Peyer's patch (tissue), 4 donors: ENCODE measurements at regions not wholly inside any gene's neighbourhood (a gene's known extent, or its start where the extent isn't known, plus 50 kb on each side); places are given as distances from the start of the nearest gene placed in this dataset.

ENCODE experiments used
- DNase-seq, 3 donors: peaks; one replicate each; pipeline ENCODE4 v3.0.0-alpha.2; 2017 to 2019
- H3K27ac ChIP-seq, 4 donors: fragments of 200-600 bp; sonication (generic); one replicate each; pipeline ENCODE4 v1.5.1; 2016 to 2019
- H3K27me3 ChIP-seq, 2 donors: fragments of 200-600 bp; sonication (generic); one replicate each; pipeline ENCODE4 v1.5.1; 2019
- H3K36me3 ChIP-seq, 3 donors: fragments of 200-600 bp; sonication (generic); one replicate each; pipeline ENCODE4 v1.5.1; 2016 to 2019
- H3K4me1 ChIP-seq, 4 donors: fragments of 200-600 bp; sonication (generic); one replicate each; pipeline ENCODE4 v1.5.1; 2016 to 2019
- H3K4me3 ChIP-seq, 4 donors: fragments of 200-600 bp; sonication (generic); 1 replicate in 3 of 4; 2 replicates in 1 of 4; pipeline ENCODE4 v1.5.1; 2016 to 2019; ENCODE audit warnings: mild to moderate bottlenecking in 1 of 4
- H3K9me3 ChIP-seq, 4 donors: fragments of 200-600 bp; sonication (generic); one replicate each; pipeline ENCODE4 v1.5.1; 2016 to 2019; ENCODE audit warnings: mild to moderate bottlenecking in 1 of 4
- POLR2A ChIP-seq, 2 donors: fragments of 450-650 bp; IDR thresholded peaks; one replicate each; pipeline ENCODE4 v1.5.1; 2017; ENCODE audit warnings: antibody characterized with exemption in 2 of 2, mild to moderate bottlenecking in 2 of 2, moderate library complexity in 2 of 2
- TF ChIP-seq, protein P1 (sequence below), 6 experiments: fragments of 450-650 bp in 4 of 6; fragments of 200-600 bp in 2 of 6; sonication (generic) in 1 of 6; IDR thresholded peaks; one replicate each; pipeline ENCODE4 v1.5.1; 2017 to 2019; ENCODE audit warnings: antibody characterized with exemption in 6 of 6, mild to moderate bottlenecking in 3 of 6, moderate library complexity in 1 of 6

DNA sequence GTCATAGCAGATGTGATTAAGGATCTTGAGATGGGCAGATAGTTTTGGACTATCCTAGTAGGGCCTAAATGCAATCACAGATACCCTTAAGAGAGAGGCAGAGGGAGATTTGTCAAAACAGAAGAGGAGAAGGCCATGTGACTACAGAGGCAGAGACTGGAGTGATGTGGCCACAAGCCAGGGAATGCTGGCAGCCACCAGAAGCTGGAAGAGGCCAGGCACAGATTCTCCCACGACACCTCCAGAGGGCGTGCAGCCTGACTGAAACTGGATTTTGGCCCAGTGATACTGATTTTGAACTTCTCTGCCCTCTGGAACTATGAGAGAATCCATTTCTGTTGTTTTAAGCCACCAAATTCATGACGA is 52.1 kb upstream of the EPS8L3 start:
- H3K27ac ChIP-seq: no peak overlapping the region
- no peak for TF ChIP-seq POLR2A (IDR thresholded peaks at IDR 0.05)
- TF ChIP-seq, protein P1, sequence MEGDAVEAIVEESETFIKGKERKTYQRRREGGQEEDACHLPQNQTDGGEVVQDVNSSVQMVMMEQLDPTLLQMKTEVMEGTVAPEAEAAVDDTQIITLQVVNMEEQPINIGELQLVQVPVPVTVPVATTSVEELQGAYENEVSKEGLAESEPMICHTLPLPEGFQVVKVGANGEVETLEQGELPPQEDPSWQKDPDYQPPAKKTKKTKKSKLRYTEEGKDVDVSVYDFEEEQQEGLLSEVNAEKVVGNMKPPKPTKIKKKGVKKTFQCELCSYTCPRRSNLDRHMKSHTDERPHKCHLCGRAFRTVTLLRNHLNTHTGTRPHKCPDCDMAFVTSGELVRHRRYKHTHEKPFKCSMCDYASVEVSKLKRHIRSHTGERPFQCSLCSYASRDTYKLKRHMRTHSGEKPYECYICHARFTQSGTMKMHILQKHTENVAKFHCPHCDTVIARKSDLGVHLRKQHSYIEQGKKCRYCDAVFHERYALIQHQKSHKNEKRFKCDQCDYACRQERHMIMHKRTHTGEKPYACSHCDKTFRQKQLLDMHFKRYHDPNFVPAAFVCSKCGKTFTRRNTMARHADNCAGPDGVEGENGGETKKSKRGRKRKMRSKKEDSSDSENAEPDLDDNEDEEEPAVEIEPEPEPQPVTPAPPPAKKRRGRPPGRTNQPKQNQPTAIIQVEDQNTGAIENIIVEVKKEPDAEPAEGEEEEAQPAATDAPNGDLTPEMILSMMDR (IDR thresholded peaks at IDR 0.05): no peak
- peak in 1 of 3 donors; percentile 45 for DNase-seq

DNA sequence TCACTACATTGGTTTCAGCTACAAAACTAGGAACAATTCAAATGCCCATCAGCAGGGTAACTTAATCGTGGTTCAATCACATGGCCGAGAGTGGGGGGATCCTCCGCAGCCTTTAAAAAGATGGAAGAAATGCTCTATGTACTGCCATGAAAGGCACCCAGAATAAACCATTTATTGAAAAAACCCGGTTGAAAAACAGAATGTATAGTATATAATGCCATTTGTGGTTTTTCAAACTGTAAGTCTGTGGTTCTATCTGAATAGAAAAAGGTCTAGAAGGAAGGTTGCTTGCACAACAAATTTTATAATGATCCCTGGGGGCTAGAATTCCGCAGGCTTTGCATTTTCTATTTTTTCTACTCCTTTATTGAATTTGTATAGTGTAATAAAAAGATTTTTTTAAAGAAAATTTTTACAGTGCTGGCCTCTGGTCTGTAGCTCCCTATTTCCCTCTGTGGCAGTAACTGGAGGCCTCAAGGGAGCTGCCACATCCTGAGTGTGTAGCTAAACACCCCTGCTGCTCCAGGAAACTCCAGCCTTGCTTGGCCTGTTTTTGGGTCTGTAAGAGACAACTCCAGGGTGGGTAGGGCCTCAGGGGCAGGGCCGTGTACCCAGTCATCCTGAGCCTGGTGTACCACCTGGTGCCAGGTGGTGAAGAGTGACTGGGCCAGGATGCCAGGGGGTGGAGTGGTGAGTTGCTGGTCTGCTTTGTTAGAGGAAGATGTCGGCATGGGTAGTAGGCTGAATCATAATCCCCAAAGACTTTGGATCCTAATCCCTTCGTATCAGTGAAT is 51.5 kb upstream of the EPS8L3 start:
- H3K27me3 ChIP-seq: no peaks in the 10 kb centered on the region
- no peak overlapping the region for H3K27ac ChIP-seq
- DNase-seq: peak in 1 of 3 donors; percentile 40
- peaks cover 0 to 5% (median 0%) of the 10 kb centered on the region in 4 donors for H3K9me3 ChIP-seq
- TF ChIP-seq, protein P1 (IDR thresholded peaks at IDR 0.05): no peak
- no peak for TF ChIP-seq POLR2A (IDR thresholded peaks at IDR 0.05)
- no peaks in the 10 kb centered on the region for H3K36me3 ChIP-seq
- peaks cover 0 to 11% (median 0%) of the 10 kb centered on the region in 4 donors for H3K4me1 ChIP-seq
- no peak overlapping the region for H3K4me3 ChIP-seq

More for the DNA sequence above, 52.1 kb upstream of the EPS8L3 start:
- Histone ChIP-seq H3K27me3 (no peaks in the 10 kb centered on the region), H3K4me3 (no peak overlapping the region), H3K9me3 (peaks cover 0 to 5% (median 0%) of the 10 kb centered on the region in 4 donors), H3K4me1 (peaks cover 0 to 11% (median 0%) of the 10 kb centered on the region in 4 donors), H3K36me3 (no peaks in the 10 kb centered on the region)

DNA sequence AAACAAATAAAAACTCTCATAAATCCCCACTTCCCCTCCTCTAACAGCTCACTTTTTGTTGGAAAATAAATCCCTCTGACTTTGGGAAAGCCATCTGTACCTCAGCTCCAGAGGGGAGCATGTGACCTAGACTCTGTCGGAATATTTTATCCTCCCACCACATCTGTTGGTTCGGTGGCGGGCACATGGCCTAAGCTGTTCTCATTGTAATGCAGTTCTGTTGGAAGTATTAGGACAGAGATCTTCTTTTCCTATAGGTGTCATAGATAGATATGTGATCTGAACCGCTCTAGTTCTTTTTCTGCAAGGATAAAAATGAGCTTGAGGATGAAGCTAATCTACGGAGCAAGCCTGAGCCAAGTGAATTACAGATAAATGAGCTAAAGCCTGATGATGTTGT is 50.5 kb upstream of the EPS8L3 start:
- no peaks in the 10 kb centered on the region for H3K27me3 ChIP-seq
- H3K4me3 ChIP-seq: no peak overlapping the region
- peaks cover 0 to 5% (median 0%) of the 10 kb centered on the region in 4 donors for H3K9me3 ChIP-seq
- no peak overlapping the region for H3K27ac ChIP-seq
- TF ChIP-seq POLR2A (IDR thresholded peaks at IDR 0.05): no peak
- TF ChIP-seq, protein P1 (IDR thresholded peaks at IDR 0.05): no peak
- peaks cover 0 to 11% (median 0%) of the 10 kb centered on the region in 4 donors for H3K4me1 ChIP-seq
- peak in 1 of 3 donors; percentile 2 for DNase-seq
- H3K36me3 ChIP-seq: no peaks in the 10 kb centered on the region
